K562 (cell line): ENCODE measurements at regions not wholly inside any gene's neighbourhood (a gene's known extent, or its start where the extent isn't known, plus 50 kb on each side); places are given as distances from the start of the nearest gene placed in this dataset.

ENCODE experiments used
- ATAC-seq: fragments of 200-7000 bp; cut with Tn5 transposase; 3 replicates; pipeline ENCODE4 v1.9.1; 2020; ENCODE audit warnings: moderate library complexity
- BruUV-seq: library from RNA; stranded (reverse); fragments of 400-500 nt; replicated peaks from 2 replicates; lab custom pipeline; 2021; lab: Mats Ljungman, UMichigan
- CTCF ChIA-PET: fragments of 300-600 bp; formaldehyde crosslinking; extraction: SDS; loops from one replicate; lab custom pipeline; 2021; ENCODE audit warnings: low intra/inter-chr PET ratio; lab: Yijun Ruan, JAX
- POLR2A ChIA-PET: fragments of 300-600, 350-650 bp; sonication (Branson Sonifier 250); formaldehyde crosslinking; extraction: SDS; loops from one replicate; lab custom pipeline; 2021; ENCODE audit warnings: antibody characterized with exemption, inconsistent platforms; lab: Yijun Ruan, JAX
- DNase-seq, 4 experiments: peaks; one replicate each; pipeline versions ENCODE4 v3.0.0 to v3.0.0-alpha.2; 2011 to 2018; ENCODE audit warnings: low spot score in 3 of 4, mixed read lengths in 3 of 4; ENCODE audit errors: extremely low read depth in 1 of 4
- FAIRE-seq: peaks from 2 replicates; lab custom pipeline; 2011; peaks lifted over from hg19 to GRCh38; lab: Jason Lieb, UNC
- H2AFZ ChIP-seq: 2 replicates; pipeline ENCODE4 v1.6.0; 2011; ENCODE audit warnings: low read depth, low read length, control low read depth, inconsistent platforms
- H3K27ac ChIP-seq: fragments of 200-600 bp; 3 replicates; pipeline ENCODE4 v1.8.0; 2011; ENCODE audit warnings: low read depth, mild to moderate bottlenecking, control low read depth, inconsistent platforms, low read length, moderate library complexity, mixed read lengths; ENCODE audit errors: extremely low read depth
- H3K27me3 ChIP-seq, 2 experiments: fragments of 300-600 bp in 1 of 2; 2 replicates in 1 of 2; 3 replicates in 1 of 2; pipeline versions ENCODE4 v1.6.0 to v1.8.0; 2011; ENCODE audit warnings: inconsistent platforms in 2 of 2, low read length in 2 of 2, mild to moderate bottlenecking in 1 of 2, mixed read lengths in 1 of 2, moderate library complexity in 1 of 2; ENCODE audit not compliant: control insufficient read depth in 2 of 2, insufficient read depth in 2 of 2
- H3K36me3 ChIP-seq: fragments of 300-600 bp; 3 replicates; pipeline ENCODE4 v1.8.0; 2011; ENCODE audit warnings: mild to moderate bottlenecking, low read length, inconsistent platforms; ENCODE audit not compliant: control insufficient read depth, insufficient read depth
- H3K4me1 ChIP-seq, 2 experiments: fragments of 200-600 bp in 1 of 2; replicated peaks in 1 of 2; 2 replicates in 1 of 2; 3 replicates in 1 of 2; pipeline versions ENCODE4 v1.5.1 to v1.8.0; 2011; ENCODE audit warnings: inconsistent platforms in 2 of 2, low read length in 2 of 2, mild to moderate bottlenecking in 1 of 2, mixed read lengths in 1 of 2, moderate library complexity in 1 of 2; ENCODE audit not compliant: control insufficient read depth in 2 of 2, insufficient read depth in 2 of 2
- H3K4me2 ChIP-seq: 2 replicates; pipeline ENCODE4 v1.6.1; 2011; ENCODE audit warnings: low read length, control low read depth, inconsistent platforms, mixed read lengths; ENCODE audit not compliant: insufficient read depth
- H3K4me3 ChIP-seq: fragments of 200-600 bp; sonication (generic), shearing (Covaris generic); 2 replicates; pipeline ENCODE4 v1.5.1; 2016; ENCODE audit warnings: control low read depth, inconsistent platforms
- H3K79me2 ChIP-seq: fragments of 200-600 bp; 3 replicates; pipeline ENCODE4 v1.8.0; 2011; ENCODE audit warnings: low read length, inconsistent platforms; ENCODE audit not compliant: control insufficient read depth, insufficient read depth
- H3K9ac ChIP-seq, 2 experiments: 2 replicates each; pipeline versions ENCODE4 v1.6.0 to v1.6.1; 2011; ENCODE audit warnings: low read depth in 2 of 2, low read length in 2 of 2, control low read depth in 1 of 2, inconsistent platforms in 1 of 2, mild to moderate bottlenecking in 1 of 2, mixed read lengths in 1 of 2; ENCODE audit not compliant: insufficient read depth in 1 of 2
- H3K9me1 ChIP-seq: one replicate; pipeline ENCODE4 v1.6.0; 2011; ENCODE audit warnings: inconsistent platforms, mild to moderate bottlenecking, low read length, moderate library complexity; ENCODE audit not compliant: control insufficient read depth, insufficient read depth
- H3K9me3 ChIP-seq: replicated peaks from 2 replicates; pipeline ENCODE4 v1.5.1; 2011; ENCODE audit warnings: low read depth, low read length, inconsistent platforms; ENCODE audit not compliant: control insufficient read depth, insufficient read depth
- H4K20me1 ChIP-seq: replicated peaks from 2 replicates; pipeline ENCODE4 v1.6.1; 2011; ENCODE audit warnings: low read length, inconsistent platforms, mixed read lengths; ENCODE audit not compliant: control insufficient read depth, insufficient read depth
- BDP1 ChIP-seq: IDR thresholded peaks from 3 replicates; pipeline ENCODE4 v1.6.1; 2011; ENCODE audit not compliant: insufficient read length, insufficient read depth
- EHMT2 ChIP-seq: fragments of 450-650 bp; IDR thresholded peaks from 2 replicates; pipeline ENCODE4 v1.6.1; 2018; ENCODE audit warnings: antibody characterized with exemption
- FOXJ2 ChIP-seq: fragments of 200-800 bp; sonication (Bioruptor generic); IDR thresholded peaks from 2 replicates; pipeline ENCODE4 v1.6.1; 2016; ENCODE audit warnings: missing genetic modification characterization, missing compliant biosample characterization
- GABPB1 ChIP-seq: sonication (generic); formaldehyde crosslinking; IDR thresholded peaks from 2 replicates; pipeline ENCODE4 v1.8.0; 2022; ENCODE audit warnings: mild to moderate bottlenecking, missing genetic modification reagents
- GATAD2B ChIP-seq: fragments of 450-650 bp; IDR thresholded peaks from 2 replicates; pipeline ENCODE4 v1.6.1; 2017; ENCODE audit warnings: mild to moderate bottlenecking, borderline replicate concordance
- KDM4B ChIP-seq, 2 experiments: fragments of 450-650 bp in 1 of 2; sonication (generic) in 1 of 2; IDR thresholded peaks; 2 replicates each; pipeline ENCODE4 v1.6.1; 2016 to 2017; ENCODE audit warnings: borderline replicate concordance in 2 of 2, antibody characterized with exemption in 1 of 2, low read depth in 1 of 2, mild to moderate bottlenecking in 1 of 2
- MCM5 ChIP-seq: fragments of 450-650 bp; IDR thresholded peaks from 2 replicates; pipeline ENCODE4 v1.6.1; 2016; ENCODE audit warnings: low read depth
- PCBP1 ChIP-seq: fragments of 200-400 bp; formaldehyde crosslinking; IDR thresholded peaks from 2 replicates; pipeline ENCODE4 v1.6.1; 2018; ENCODE audit warnings: mild to moderate bottlenecking, low read depth, low read length; ENCODE audit not compliant: poor library complexity, severe bottlenecking
- RBM34 ChIP-seq: fragments of 200-400 bp; formaldehyde crosslinking; IDR thresholded peaks from 2 replicates; pipeline ENCODE4 v1.6.1; 2018; ENCODE audit warnings: low read length, borderline replicate concordance; ENCODE audit not compliant: insufficient read depth
- RNF2 ChIP-seq: sonication (generic); IDR thresholded peaks from 2 replicates; pipeline ENCODE4 v1.6.1; 2016
- THAP12 ChIP-seq: fragments of 250-450 bp; sonication (Bioruptor Pico); IDR thresholded peaks from 2 replicates; pipeline ENCODE4 v1.9.0; 2021; ENCODE audit warnings: mild to moderate bottlenecking, inconsistent platforms
- XRCC5 ChIP-seq: fragments of 200-400 bp; formaldehyde crosslinking; IDR thresholded peaks from 2 replicates; pipeline ENCODE4 v1.6.1; 2017; ENCODE audit warnings: low read depth, mild to moderate bottlenecking, low read length
- ZNF79 ChIP-seq: fragments of 250-450 bp; sonication (Bioruptor Pico); IDR thresholded peaks from 2 replicates; pipeline ENCODE4 v1.4.0; 2020; ENCODE audit warnings: low read depth, mild to moderate bottlenecking, moderate library complexity
- WGBS: fragments of 100-300 bp; shearing (Covaris generic); methylation state at CpG from one replicate; pipeline ENCODE4 v1.1.6; 2016; ENCODE audit warnings: low coverage, mixed read lengths; ENCODE audit not compliant: insufficient coverage; ENCODE audit errors: missing lambda C conversion rate; 5-methylcytosine and 5-hydroxymethylcytosine counted together
- in situ Hi-C: fragments of 300-500 bp; cut with MboI; formaldehyde crosslinking; loops from 4 replicates; pipeline ENCODE4 v1.15.0; 2018; ENCODE audit warnings: inconsistent platforms, mixed read lengths
- intact Hi-C: fragments of 100-400 bp; cut with micrococcal nuclease; formaldehyde crosslinking; loops from 2 replicates; pipeline ENCODE4 v1.14.2; 2022

GRCh38 chr3:197369545-197369944, 71.1 kb upstream of the DLG1 start:
- Histone ChIP-seq H3K27ac (no peak overlapping the region), H3K4me1 (no peaks in the 10 kb centered on the region), H3K9me1 (no peaks in the 10 kb centered on the region), H3K4me3 (no peak overlapping the region), H4K20me1 (no peaks in the 10 kb centered on the region; the same call in 1 of the 2 replicates), H3K36me3 (no peaks in the 10 kb centered on the region), H3K79me2 (no peaks in the 10 kb centered on the region), H3K9me3 (no peaks in the 10 kb centered on the region), H3K27me3 (peaks cover 54 to 66% of the 10 kb centered on the region in 2 experiments), H2AFZ (no peak overlapping the region), H3K4me2 (no peak overlapping the region), H3K9ac (no peak overlapping the region)
- ChIA-PET CTCF (no interaction called here), POLR2A (interaction anchor here (1.3 kb wide), 1 partner anchor 14 kb away, joined by 4 read pairs; no protein-coding TSS in a partner anchor)
- TF ChIP-seq PCBP1 (peak; percentile 47), XRCC5 (no peak)
- in situ Hi-C loops: no loop called here
- 0% methylated on average over 1 of the region's 2 CpGs for WGBS
- BruUV-seq: no TSS peak
- FAIRE-seq (no peak), DNase-seq (no peak), ATAC-seq (no peak)
- intact Hi-C loops: no loop called here

GRCh38 chr3:197368821-197369220, 70.4 kb upstream of the DLG1 start:
- H2AFZ ChIP-seq: no peak overlapping the region
- POLR2A ChIA-PET: interaction anchor here (0.6 to 1.5 kb wide), 2 partner anchors 8 to 65 kb away, joined by 3 to 6 read pairs; no protein-coding TSS in a partner anchor
- intact Hi-C loops (no loop called here), in situ Hi-C loops (no loop called here)
- H3K79me2 ChIP-seq: no peaks in the 10 kb centered on the region
- no peak overlapping the region for H3K4me2 ChIP-seq
- H3K4me3 ChIP-seq: no peak overlapping the region
- H3K4me1 ChIP-seq: no peaks in the 10 kb centered on the region
- no peak overlapping the region for H3K27ac ChIP-seq
- no peaks in the 10 kb centered on the region for H3K36me3 ChIP-seq
- no peak overlapping the region for H3K9ac ChIP-seq
- TF ChIP-seq GATAD2B (no peak), THAP12 (CRISPR knock-in tag) (no peak), ZNF79 (CRISPR knock-in tag) (no peak), BDP1 (no peak), RNF2 (no peak), GABPB1 (no peak), EHMT2 (no peak), KDM4B (IDR thresholded peaks at IDR 0.05; ENCODE audit: borderline replicate concordance in 2 of 2, low read depth in 1 of 2) (no peak), MCM5 (no peak), FOXJ2 (no peak), RBM34 (no peak)
- no peak for DNase-seq
- no TSS peak for BruUV-seq
- H3K9me1 ChIP-seq: no peaks in the 10 kb centered on the region
- peaks cover 56 to 67% of the 10 kb centered on the region in 2 experiments for H3K27me3 ChIP-seq
- no peaks in the 10 kb centered on the region for H3K9me3 ChIP-seq
- ATAC-seq: no peak
- no peak for FAIRE-seq
- H4K20me1 ChIP-seq: no peaks in the 10 kb centered on the region; the same call in 1 of the 2 replicates
- WGBS: 0% methylated on average over 4 of the region's 4 CpGs
- CTCF ChIA-PET: no interaction called here
